ENCODE measurements at regions not wholly inside any gene's neighbourhood (a gene's known extent, or its start where the extent isn't known, plus 50 kb on each side); places are given as distances from the start of the nearest gene placed in this dataset.

GRCh38 chr20:22446613-22447446 is 137.5 kb downstream of the FOXA2 start:
- DNase-seq (ENCODE audit: low spot score): no peak
- intact Hi-C loops (cut with DNase I): no loop called here

- DNase-seq (ENCODE audit: low spot score): no peak
- intact Hi-C loops (cut with DNase I): no loop called here
Observed at GRCh38 chr20:22442318-22442717, 142.1 kb downstream of the FOXA2 start.

- intact Hi-C loops (cut with DNase I): no loop called here
- DNase-seq (ENCODE audit: low spot score): no peak
Observed at GRCh38 chr20:22438926-22439325, 145.4 kb downstream of the FOXA2 start.

- DNase-seq (ENCODE audit: low spot score): no peak
- intact Hi-C loops (cut with DNase I): no loop called here
Observed at GRCh38 chr20:22438346-22438745, 146.0 kb downstream of the FOXA2 start.

GRCh38 chr20:22437354-22437753 is 147.0 kb downstream of the FOXA2 start:
- DNase-seq (ENCODE audit: low spot score): no peak
- intact Hi-C loops (cut with DNase I): no loop called here

- intact Hi-C loops (cut with DNase I): no loop called here
- no peak for DNase-seq (ENCODE audit: low spot score)
Observed at GRCh38 chr20:22431419-22431818, 153.0 kb downstream of the FOXA2 start.

GRCh38 chr20:22430746-22431168 is 153.6 kb downstream of the FOXA2 start:
- DNase-seq (ENCODE audit: low spot score): no peak
- intact Hi-C loops (cut with DNase I): no loop called here

- no peak for DNase-seq (ENCODE audit: low spot score)
- intact Hi-C loops (cut with DNase I): no loop called here
Observed at GRCh38 chr20:22430154-22430745, 154.1 kb downstream of the FOXA2 start.

- intact Hi-C loops (cut with DNase I): no loop called here
Observed at GRCh38 chr20:22429175-22430153, 154.9 kb downstream of the FOXA2 start.

GRCh38 chr20:22428051-22428450 is 156.3 kb downstream of the FOXA2 start:
- intact Hi-C loops (cut with DNase I): no loop called here
- DNase-seq (ENCODE audit: low spot score): no peak

More at GRCh38 chr20:22429175-22430153, 154.9 kb downstream of the FOXA2 start:
- no peak for DNase-seq (ENCODE audit: low spot score)

- intact Hi-C loops (cut with DNase I): no loop called here
- DNase-seq (ENCODE audit: low spot score): no peak
Observed at GRCh38 chr20:22426772-22427171, 157.6 kb downstream of the FOXA2 start.

- intact Hi-C loops (cut with DNase I): no loop called here
- no peak for DNase-seq (ENCODE audit: low spot score)
Observed at GRCh38 chr20:22425344-22426295, 158.8 kb downstream of the FOXA2 start.

GRCh38 chr20:22423190-22423832 is 161.1 kb downstream of the FOXA2 start:
- DNase-seq (ENCODE audit: low spot score): no peak
- intact Hi-C loops (cut with DNase I): no loop called here

- DNase-seq (ENCODE audit: low spot score): no peak
- intact Hi-C loops (cut with DNase I): no loop called here
Observed at GRCh38 chr20:22420116-22420598, 164.2 kb downstream of the FOXA2 start.

GRCh38 chr20:22418738-22419137 is 165.6 kb downstream of the FOXA2 start:
- intact Hi-C loops (cut with DNase I): no loop called here
- no peak for DNase-seq (ENCODE audit: low spot score)

GRCh38 chr20:22414305-22414742 is 170.0 kb downstream of the FOXA2 start:
- intact Hi-C loops (cut with DNase I): no loop called here
- no peak for DNase-seq (ENCODE audit: low spot score)

GRCh38 chr20:22412977-22413868 is 171.1 kb downstream of the FOXA2 start:
- intact Hi-C loops (cut with DNase I): no loop called here
- DNase-seq (ENCODE audit: low spot score): no peak
